Mesenchymal stem cell (in vitro differentiated cells and primary cell): ENCODE measurements at regions not wholly inside any gene's neighbourhood (a gene's known extent, or its start where the extent isn't known, plus 50 kb on each side); places are given as distances from the start of the nearest gene placed in this dataset.

Experiments used
- DNase-seq: peaks from one replicate; pipeline ENCODE4 v3.0.0-alpha.2; 2013
- H2AFZ ChIP-seq: one replicate; pipeline ENCODE4 v1.6.1; 2013; ENCODE audit warnings: low read depth, mild to moderate bottlenecking, control low read depth, inconsistent platforms, low read length, moderate library complexity
- H2AK5ac ChIP-seq: 2 replicates; pipeline ENCODE4 v1.6.1; 2013; ENCODE audit warnings: low read length, moderate library complexity, mild to moderate bottlenecking, inconsistent platforms; ENCODE audit not compliant: severe bottlenecking
- H2BK120ac ChIP-seq: one replicate; pipeline ENCODE4 v1.6.1; 2013; ENCODE audit warnings: low read depth, mild to moderate bottlenecking, inconsistent platforms, low read length, moderate library complexity
- H2BK12ac ChIP-seq, 2 experiments: one replicate each; pipeline ENCODE4 v1.6.1; 2013; ENCODE audit warnings: inconsistent platforms in 2 of 2, low read length in 2 of 2, mild to moderate bottlenecking in 2 of 2, moderate library complexity in 2 of 2, control low read depth in 1 of 2
- H2BK15ac ChIP-seq: one replicate; pipeline ENCODE4 v1.6.1; 2013; ENCODE audit warnings: mild to moderate bottlenecking, low read depth, inconsistent platforms; ENCODE audit not compliant: poor library complexity, severe bottlenecking
- H2BK5ac ChIP-seq: 2 replicates; pipeline ENCODE4 v1.6.1; 2013; ENCODE audit warnings: low read depth, mild to moderate bottlenecking, low read length, control low read depth, inconsistent platforms; ENCODE audit not compliant: poor library complexity, severe bottlenecking
- H3K14ac ChIP-seq, 2 experiments: one replicate each; pipeline ENCODE4 v1.6.1; 2013; ENCODE audit warnings: inconsistent platforms in 2 of 2, low read length in 2 of 2, control low read depth in 1 of 2, mild to moderate bottlenecking in 1 of 2, moderate library complexity in 1 of 2
- H3K18ac ChIP-seq, 2 experiments: one replicate each; pipeline ENCODE4 v1.6.1; 2013; ENCODE audit warnings: inconsistent platforms in 2 of 2, low read length in 2 of 2, control low read depth in 1 of 2, low read depth in 1 of 2, mild to moderate bottlenecking in 1 of 2
- H3K23ac ChIP-seq, 2 experiments: one replicate each; pipeline ENCODE4 v1.6.1; 2013; ENCODE audit warnings: inconsistent platforms in 2 of 2, low read length in 2 of 2, mild to moderate bottlenecking in 2 of 2, moderate library complexity in 2 of 2, control low read depth in 1 of 2
- H3K27ac ChIP-seq: 2 replicates; pipeline ENCODE4 v1.5.1; 2013; ENCODE audit warnings: mild to moderate bottlenecking, moderate library complexity, low read length, control low read depth, inconsistent platforms; ENCODE audit not compliant: poor library complexity, severe bottlenecking
- H3K27me3 ChIP-seq, 2 experiments: 2 replicates each; pipeline versions ENCODE4 v1.6.1 to v1.7.0; 2013; ENCODE audit warnings: low read length in 2 of 2, mild to moderate bottlenecking in 2 of 2, moderate library complexity in 2 of 2, control low read depth in 1 of 2, inconsistent platforms in 1 of 2; ENCODE audit not compliant: control insufficient read depth in 1 of 2, insufficient read depth in 1 of 2
- H3K36me3 ChIP-seq, 2 experiments: 2 replicates each; pipeline versions ENCODE4 v1.6.1 to v1.7.0; 2013; ENCODE audit warnings: low read length in 2 of 2, control low read depth in 1 of 2, inconsistent platforms in 1 of 2, low read depth in 1 of 2, mild to moderate bottlenecking in 1 of 2; ENCODE audit not compliant: insufficient read depth in 2 of 2, control insufficient read depth in 1 of 2
- H3K4ac ChIP-seq, 2 experiments: one replicate each; pipeline ENCODE4 v1.6.1; 2013; ENCODE audit warnings: inconsistent platforms in 2 of 2, low read length in 2 of 2, mild to moderate bottlenecking in 2 of 2, moderate library complexity in 2 of 2, control low read depth in 1 of 2, low read depth in 1 of 2
- H3K4me1 ChIP-seq: 2 replicates; pipeline ENCODE4 v1.6.1; 2013; ENCODE audit warnings: low read depth, low read length, control low read depth; ENCODE audit not compliant: control insufficient read depth, insufficient read depth
- H3K4me2 ChIP-seq: 2 replicates; pipeline ENCODE4 v1.6.1; 2013; ENCODE audit warnings: low read length, mild to moderate bottlenecking, inconsistent platforms; ENCODE audit not compliant: poor library complexity, severe bottlenecking
- H3K4me3 ChIP-seq, 2 experiments: 2 replicates each; pipeline versions ENCODE4 v1.5.1 to v1.7.0; 2013; ENCODE audit warnings: low read length in 2 of 2, mild to moderate bottlenecking in 2 of 2, control low read depth in 1 of 2, low read depth in 1 of 2; ENCODE audit not compliant: insufficient read depth in 1 of 2
- H3K79me1 ChIP-seq: replicated peaks from 2 replicates; pipeline ENCODE4 v1.6.1; 2013; ENCODE audit warnings: mild to moderate bottlenecking, control low read depth, low read length, inconsistent platforms; ENCODE audit not compliant: poor library complexity, severe bottlenecking
- H3K9ac ChIP-seq: 2 replicates; pipeline ENCODE4 v1.7.0; 2013; ENCODE audit warnings: mild to moderate bottlenecking, low read length, moderate library complexity
- H3K9me3 ChIP-seq: 2 replicates; pipeline ENCODE4 v1.7.0; 2013; ENCODE audit warnings: mild to moderate bottlenecking, low read length; ENCODE audit not compliant: control insufficient read depth
- H4K8ac ChIP-seq: one replicate; pipeline ENCODE4 v1.6.1; 2013; ENCODE audit warnings: inconsistent platforms, mild to moderate bottlenecking, low read length, moderate library complexity
- H4K91ac ChIP-seq: one replicate; pipeline ENCODE4 v1.6.1; 2013; ENCODE audit warnings: mild to moderate bottlenecking, low read length, inconsistent platforms
- WGBS: methylation state at CpG from one replicate; pipeline ENCODE4 v1.1.7; 2013; ENCODE audit warnings: mixed read lengths; 5-methylcytosine and 5-hydroxymethylcytosine counted together

DNA sequence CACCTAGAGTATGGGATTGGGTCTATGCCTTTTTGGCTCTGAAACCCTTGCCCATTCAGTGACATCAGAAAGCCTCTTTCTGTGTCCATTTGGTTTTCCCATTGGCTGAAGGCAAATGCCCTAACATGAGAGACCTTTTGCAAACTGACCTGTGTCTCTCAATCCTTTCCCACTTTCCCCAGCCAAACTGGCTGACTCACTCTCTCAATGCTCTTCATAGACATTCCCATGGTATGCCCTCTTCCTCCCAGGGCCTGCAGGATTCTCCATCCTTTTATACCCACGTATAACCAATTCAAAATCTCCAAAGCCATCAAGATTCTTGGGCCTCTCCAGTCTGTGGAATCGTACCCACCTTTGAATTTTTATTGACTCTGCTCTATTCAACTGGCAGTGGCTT lies 563.3 kb downstream of the GATA3 start:
- no peak overlapping the region for H2AK5ac ChIP-seq
- no peak overlapping the region for H3K27ac ChIP-seq
- H2AFZ ChIP-seq: no peak overlapping the region
- no peak overlapping the region for H2BK5ac ChIP-seq
- H3K4me3 ChIP-seq: no peak overlapping the region
- no peaks in the 10 kb centered on the region for H3K4me1 ChIP-seq
- no peak overlapping the region for H3K9ac ChIP-seq
- H3K27me3 ChIP-seq: no peaks in the 10 kb centered on the region
- H3K36me3 ChIP-seq: no peaks in the 10 kb centered on the region
- DNase-seq: no peak
- no peak overlapping the region for H4K91ac ChIP-seq
- H3K14ac ChIP-seq: no peak overlapping the region
- no peak overlapping the region for H3K4me2 ChIP-seq
- no peak overlapping the region for H2BK120ac ChIP-seq
- 47% methylated on average over 2 of the region's 2 CpGs for WGBS
- no peak overlapping the region for H3K4ac ChIP-seq
- no peak overlapping the region for H4K8ac ChIP-seq
- H3K23ac ChIP-seq: no peak overlapping the region
- no peaks in the 10 kb centered on the region for H3K79me1 ChIP-seq
- no peak overlapping the region for H3K18ac ChIP-seq
- peaks cover 4% of the 10 kb centered on the region for H3K9me3 ChIP-seq
- no peak overlapping the region for H2BK15ac ChIP-seq
- H2BK12ac ChIP-seq: no peak overlapping the region

DNA sequence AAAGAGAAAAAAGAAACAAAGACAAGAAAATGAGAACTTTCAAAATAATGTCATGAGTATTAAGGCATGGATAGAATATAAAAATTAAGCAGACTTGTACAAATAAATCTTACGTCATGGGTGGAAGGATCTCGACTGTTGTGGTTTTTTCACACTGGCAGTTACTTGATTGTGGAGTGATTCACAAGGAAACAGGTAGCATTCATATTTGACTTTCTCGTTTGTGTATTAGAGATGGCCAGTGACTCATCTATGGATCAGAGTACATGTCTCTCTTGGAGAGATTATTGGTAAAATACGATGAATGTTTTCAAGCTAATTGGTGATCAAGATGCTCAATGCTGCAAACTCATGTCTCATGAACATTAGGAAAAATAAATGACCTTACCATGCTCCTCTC lies 564.3 kb downstream of the GATA3 start:
- no peak overlapping the region for H2BK15ac ChIP-seq
- H3K4me1 ChIP-seq: no peaks in the 10 kb centered on the region
- no peak for DNase-seq
- no peak overlapping the region for H3K4ac ChIP-seq
- no peaks in the 10 kb centered on the region for H3K79me1 ChIP-seq
- no peak overlapping the region for H3K27ac ChIP-seq
- no peak overlapping the region for H3K23ac ChIP-seq
- H3K4me2 ChIP-seq: no peak overlapping the region
- no peak overlapping the region for H2BK5ac ChIP-seq
- no peaks in the 10 kb centered on the region for H3K36me3 ChIP-seq
- 79% methylated on average over 4 of the region's 4 CpGs for WGBS
- H2BK12ac ChIP-seq: no peak overlapping the region
- H2BK120ac ChIP-seq: no peak overlapping the region
- no peak overlapping the region for H2AFZ ChIP-seq
- H3K4me3 ChIP-seq: no peak overlapping the region
- H3K18ac ChIP-seq: no peak overlapping the region
- no peak overlapping the region for H4K91ac ChIP-seq
- no peak overlapping the region for H2AK5ac ChIP-seq
- peaks cover 4% of the 10 kb centered on the region for H3K9me3 ChIP-seq
- H4K8ac ChIP-seq: no peak overlapping the region
- no peak overlapping the region for H3K9ac ChIP-seq
- H3K14ac ChIP-seq: no peak overlapping the region
- no peaks in the 10 kb centered on the region for H3K27me3 ChIP-seq

DNA sequence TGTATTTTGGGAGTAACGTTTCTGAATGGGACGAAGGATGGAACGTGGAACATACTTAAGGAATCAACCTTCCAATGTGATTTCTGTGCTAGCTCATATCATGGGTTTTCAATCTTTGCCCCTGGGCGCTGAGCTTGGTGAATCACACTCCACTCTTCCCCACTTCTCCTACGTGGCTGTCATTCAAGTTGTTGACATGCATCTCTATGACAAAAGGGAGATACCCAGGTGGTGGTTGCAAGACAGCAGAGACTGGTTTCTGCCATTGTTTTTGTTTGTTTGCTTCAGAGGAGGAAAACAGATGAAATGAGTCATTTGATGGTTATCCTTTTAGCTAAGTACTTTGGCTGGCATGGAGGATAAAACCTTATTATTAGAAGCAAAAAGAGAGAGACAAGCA lies 573.9 kb downstream of the GATA3 start:
- 73% methylated on average over 5 of the region's 5 CpGs for WGBS
- no peak overlapping the region for H3K18ac ChIP-seq
- no peak overlapping the region for H2AK5ac ChIP-seq
- H3K9me3 ChIP-seq: peaks cover 3% of the 10 kb centered on the region
- no peak overlapping the region for H4K8ac ChIP-seq
- no peak for DNase-seq
- no peaks in the 10 kb centered on the region for H3K36me3 ChIP-seq
- H3K9ac ChIP-seq: no peak overlapping the region
- no peaks in the 10 kb centered on the region for H3K27me3 ChIP-seq
- H3K4me1 ChIP-seq: no peaks in the 10 kb centered on the region
- no peak overlapping the region for H3K4ac ChIP-seq
- no peak overlapping the region for H3K4me3 ChIP-seq
- H3K4me2 ChIP-seq: no peak overlapping the region
- H3K23ac ChIP-seq: no peak overlapping the region
- no peaks in the 10 kb centered on the region for H3K79me1 ChIP-seq
- H2BK12ac ChIP-seq: no peak overlapping the region
- H4K91ac ChIP-seq: no peak overlapping the region
- H2BK5ac ChIP-seq: no peak overlapping the region
- no peak overlapping the region for H2BK15ac ChIP-seq
- no peak overlapping the region for H2AFZ ChIP-seq
- H3K27ac ChIP-seq: no peak overlapping the region
- no peak overlapping the region for H2BK120ac ChIP-seq
- no peak overlapping the region for H3K14ac ChIP-seq

DNA sequence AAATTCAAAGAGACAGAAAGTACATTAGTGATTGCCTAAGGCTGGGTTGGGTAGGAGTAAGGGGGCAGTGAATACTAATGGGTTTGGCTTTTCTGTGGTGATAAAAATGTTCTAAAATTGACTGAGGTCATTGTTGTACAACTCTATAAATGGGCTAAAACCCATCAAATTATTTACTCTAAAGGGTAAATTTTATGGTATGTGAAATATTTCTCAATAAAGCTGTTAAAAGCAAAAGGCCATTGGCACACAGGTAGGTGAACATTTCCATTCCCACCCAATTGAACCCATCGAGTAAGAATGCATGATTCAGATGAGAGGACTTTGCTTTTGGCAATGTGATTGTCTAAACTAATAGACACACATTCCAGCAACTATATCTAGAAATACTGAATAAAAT lies 579.4 kb downstream of the GATA3 start:
- H3K4ac ChIP-seq: no peak overlapping the region

More for the DNA sequence above, 579.4 kb downstream of the GATA3 start:
- H3K14ac ChIP-seq: no peak overlapping the region
- no peak for DNase-seq
- H2AFZ ChIP-seq: no peak overlapping the region
- no peaks in the 10 kb centered on the region for H3K79me1 ChIP-seq
- no peak overlapping the region for H3K9ac ChIP-seq
- H3K18ac ChIP-seq: no peak overlapping the region
- H3K4me3 ChIP-seq: no peak overlapping the region
- no peak overlapping the region for H3K4me2 ChIP-seq
- H3K23ac ChIP-seq: no peak overlapping the region
- H4K8ac ChIP-seq: no peak overlapping the region
- no peak overlapping the region for H2BK12ac ChIP-seq
- no peak overlapping the region for H2BK5ac ChIP-seq
- no peak overlapping the region for H2BK120ac ChIP-seq
- no peak overlapping the region for H2AK5ac ChIP-seq
- WGBS: no CpG with 5 or more reads among the region's 1 CpG
- H3K36me3 ChIP-seq: no peaks in the 10 kb centered on the region
- no peaks in the 10 kb centered on the region for H3K27me3 ChIP-seq
- no peak overlapping the region for H4K91ac ChIP-seq
- no peak overlapping the region for H3K27ac ChIP-seq
- no peaks in the 10 kb centered on the region for H3K4me1 ChIP-seq
- H2BK15ac ChIP-seq: no peak overlapping the region
- H3K9me3 ChIP-seq: peaks cover 3% of the 10 kb centered on the region
